HEK293 (cell line): ENCODE measurements at regions not wholly inside any gene's neighbourhood (a gene's known extent, or its start where the extent isn't known, plus 50 kb on each side); places are given as distances from the start of the nearest gene placed in this dataset.

Source experiments
- CTCF ChIA-PET: fragments of 350-600 bp; formaldehyde crosslinking; extraction: SDS; loops from one replicate; lab custom pipeline; 2021; ENCODE audit warnings: antibody characterized with exemption; lab: Yijun Ruan, JAX
- POLR2A ChIA-PET: fragments of 300-600 bp; formaldehyde crosslinking; extraction: SDS; loops from one replicate; lab custom pipeline; 2020; ENCODE audit warnings: antibody characterized with exemption, inconsistent platforms; lab: Yijun Ruan, JAX
- H3K27ac ChIP-seq: fragments of 200-500 bp; sonication (Bioruptor generic); 2 replicates; pipeline ENCODE4 v1.5.1; 2014; ENCODE audit warnings: low read depth, low read length, control low read depth, inconsistent platforms; ENCODE audit errors: extremely low read depth
- H3K36me3 ChIP-seq, 2 experiments: fragments of 200-500 bp in 1 of 2; sonication (Bioruptor generic) in 1 of 2; 1 replicate in 1 of 2; 2 replicates in 1 of 2; pipeline ENCODE4 v1.5.1; 2014 to 2017; ENCODE audit warnings: inconsistent platforms in 2 of 2, low read length in 2 of 2; ENCODE audit not compliant: control insufficient read depth in 2 of 2, insufficient read depth in 1 of 2
- H3K4me1 ChIP-seq: fragments of 200-500 bp; sonication (Bioruptor generic); 2 replicates; pipeline ENCODE4 v1.5.1; 2014; ENCODE audit warnings: mild to moderate bottlenecking, low read length, inconsistent platforms; ENCODE audit not compliant: control insufficient read depth, insufficient read depth
- H3K4me3 ChIP-seq: 2 replicates; pipeline ENCODE4 v1.5.1; 2011; ENCODE audit warnings: low read depth, mild to moderate bottlenecking, control low read depth, low read length, moderate library complexity
- H3K9me3 ChIP-seq: fragments of 200-500 bp; sonication (Bioruptor generic); 2 replicates; pipeline ENCODE4 v1.5.1; 2014; ENCODE audit warnings: low read depth, low read length, inconsistent platforms; ENCODE audit not compliant: control insufficient read depth, insufficient read depth
- GFI1B ChIP-seq: fragments of 450-650 bp; formaldehyde crosslinking; IDR thresholded peaks from 2 replicates; pipeline ENCODE4 v1.5.1; 2016; ENCODE audit warnings: missing biosample characterization, missing genetic modification characterization
- HOXD13 ChIP-seq: sonication (generic); formaldehyde crosslinking; IDR thresholded peaks from 2 replicates; pipeline ENCODE4 v1.8.0; 2022; ENCODE audit warnings: missing genetic modification reagents, borderline replicate concordance
- MYNN ChIP-seq: fragments of 450-650 bp; formaldehyde crosslinking; IDR thresholded peaks from 2 replicates; pipeline ENCODE4 v1.5.1; 2016; ENCODE audit warnings: missing biosample characterization, missing genetic modification characterization, borderline replicate concordance
- SCRT2 ChIP-seq: fragments of 450-650 bp; formaldehyde crosslinking; IDR thresholded peaks from 2 replicates; pipeline ENCODE4 v1.5.1; 2016; ENCODE audit warnings: missing biosample characterization, missing genetic modification characterization
- TRIM28 ChIP-seq: IDR thresholded peaks from 2 replicates; pipeline ENCODE4 v1.6.1; 2011; ENCODE audit warnings: low read length, control low read depth, borderline replicate concordance
- ZBTB21 ChIP-seq: fragments of 450-650 bp; formaldehyde crosslinking; IDR thresholded peaks from 2 replicates; pipeline ENCODE4 v1.5.1; 2017; ENCODE audit warnings: missing biosample characterization, missing genetic modification characterization
- ZEB2 ChIP-seq: fragments of 450-650 bp; formaldehyde crosslinking; IDR thresholded peaks from 2 replicates; pipeline ENCODE4 v1.5.1; 2016; ENCODE audit warnings: missing biosample characterization, missing genetic modification characterization
- ZFHX2 ChIP-seq: fragments of 450-650 bp; formaldehyde crosslinking; conservative IDR thresholded peaks from 2 replicates; pipeline ENCODE4 v1.5.1; 2016; ENCODE audit warnings: missing biosample characterization, missing genetic modification characterization
- ZFP3 ChIP-seq: fragments of 450-650 bp; formaldehyde crosslinking; IDR thresholded peaks from 2 replicates; pipeline ENCODE4 v1.5.1; 2016; ENCODE audit warnings: low read depth, missing biosample characterization, missing genetic modification characterization
- ZFP41 ChIP-seq: fragments of 450-650 bp; formaldehyde crosslinking; IDR thresholded peaks from 2 replicates; pipeline ENCODE4 v1.5.1; 2016; ENCODE audit warnings: missing biosample characterization, missing genetic modification characterization, borderline replicate concordance
- ZNF10 ChIP-seq: fragments of 450-650 bp; formaldehyde crosslinking; IDR thresholded peaks from 2 replicates; pipeline ENCODE4 v1.5.1; 2017; ENCODE audit warnings: missing biosample characterization, missing genetic modification characterization
- ZNF140 ChIP-seq: fragments of 450-650 bp; formaldehyde crosslinking; IDR thresholded peaks from 2 replicates; pipeline ENCODE4 v1.5.1; 2016; ENCODE audit warnings: missing biosample characterization, missing genetic modification characterization
- ZNF184 ChIP-seq: fragments of 450-650 bp; IDR thresholded peaks from 2 replicates; pipeline ENCODE4 v1.5.1; 2018; ENCODE audit warnings: missing biosample characterization, mild to moderate bottlenecking, missing genetic modification characterization
- ZNF239 ChIP-seq: fragments of 450-650 bp; formaldehyde crosslinking; IDR thresholded peaks from 2 replicates; pipeline ENCODE4 v1.5.1; 2016; ENCODE audit warnings: missing biosample characterization, missing genetic modification characterization
- ZNF548 ChIP-seq: fragments of 450-650 bp; formaldehyde crosslinking; IDR thresholded peaks from 2 replicates; pipeline ENCODE4 v1.5.1; 2016; ENCODE audit warnings: missing biosample characterization, missing genetic modification characterization
- ZNF626 ChIP-seq: fragments of 450-650 bp; sonication (Bioruptor Pico); formaldehyde crosslinking; IDR thresholded peaks from 2 replicates; pipeline ENCODE4 v1.5.1; 2018; ENCODE audit warnings: missing biosample characterization, missing genetic modification characterization, inconsistent platforms
- ZNF768 ChIP-seq: fragments of 450-650 bp; formaldehyde crosslinking; IDR thresholded peaks from 2 replicates; pipeline ENCODE4 v1.5.1; 2018; ENCODE audit warnings: missing biosample characterization, mild to moderate bottlenecking, missing genetic modification characterization
- ZNF791 ChIP-seq: fragments of 450-650 bp; formaldehyde crosslinking; IDR thresholded peaks from 2 replicates; pipeline ENCODE4 v1.5.1; 2016; ENCODE audit warnings: missing biosample characterization, missing genetic modification characterization
- ZNF843 ChIP-seq: fragments of 450-650 bp; formaldehyde crosslinking; IDR thresholded peaks from 2 replicates; pipeline ENCODE4 v1.5.1; 2016; ENCODE audit warnings: missing biosample characterization, missing genetic modification characterization
- TF ChIP-seq, protein P1 (sequence below): fragments of 450-650 bp; formaldehyde crosslinking; IDR thresholded peaks from 2 replicates; pipeline ENCODE4 v1.5.1; 2017; ENCODE audit warnings: missing biosample characterization, missing genetic modification characterization
- TF ChIP-seq, protein P2 (sequence below): fragments of 450-650 bp; formaldehyde crosslinking; IDR thresholded peaks from 2 replicates; pipeline ENCODE4 v1.5.1; 2016; ENCODE audit warnings: missing biosample characterization, missing genetic modification characterization
- TF ChIP-seq, protein P3 (sequence below): fragments of 450-650 bp; formaldehyde crosslinking; IDR thresholded peaks from 2 replicates; pipeline ENCODE4 v1.5.1; 2016; ENCODE audit warnings: missing biosample characterization, missing genetic modification characterization

DNA sequence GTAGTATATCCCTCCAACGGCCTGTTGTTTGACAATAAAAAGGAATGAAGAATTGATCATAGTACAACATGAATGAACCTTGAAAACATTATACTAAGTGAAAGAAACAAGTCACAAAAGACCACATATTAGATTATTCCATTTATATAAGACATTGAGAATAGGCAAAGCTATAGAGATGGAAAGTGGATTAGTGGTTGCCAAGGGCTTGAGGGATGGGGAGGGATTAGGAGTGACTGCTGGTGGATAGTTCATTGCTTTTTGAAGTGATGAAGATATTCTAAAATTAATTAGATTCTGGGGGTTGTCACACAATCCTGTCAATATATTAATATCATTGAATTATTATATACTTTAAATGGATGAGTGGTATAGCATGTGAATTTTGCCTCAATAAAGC, 142.5 kb upstream of the DPT start (continued):
- TF ChIP-seq, protein P1, sequence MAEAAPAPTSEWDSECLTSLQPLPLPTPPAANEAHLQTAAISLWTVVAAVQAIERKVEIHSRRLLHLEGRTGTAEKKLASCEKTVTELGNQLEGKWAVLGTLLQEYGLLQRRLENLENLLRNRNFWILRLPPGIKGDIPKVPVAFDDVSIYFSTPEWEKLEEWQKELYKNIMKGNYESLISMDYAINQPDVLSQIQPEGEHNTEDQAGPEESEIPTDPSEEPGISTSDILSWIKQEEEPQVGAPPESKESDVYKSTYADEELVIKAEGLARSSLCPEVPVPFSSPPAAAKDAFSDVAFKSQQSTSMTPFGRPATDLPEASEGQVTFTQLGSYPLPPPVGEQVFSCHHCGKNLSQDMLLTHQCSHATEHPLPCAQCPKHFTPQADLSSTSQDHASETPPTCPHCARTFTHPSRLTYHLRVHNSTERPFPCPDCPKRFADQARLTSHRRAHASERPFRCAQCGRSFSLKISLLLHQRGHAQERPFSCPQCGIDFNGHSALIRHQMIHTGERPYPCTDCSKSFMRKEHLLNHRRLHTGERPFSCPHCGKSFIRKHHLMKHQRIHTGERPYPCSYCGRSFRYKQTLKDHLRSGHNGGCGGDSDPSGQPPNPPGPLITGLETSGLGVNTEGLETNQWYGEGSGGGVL (tag by site-specific recombination): no peak
- TF ChIP-seq ZEB2 (tag by site-specific recombination) (no peak), ZNF140 (tag by site-specific recombination) (no peak), HOXD13 (CRISPR knock-in tag) (no peak), ZNF548 (no peak)

DNA sequence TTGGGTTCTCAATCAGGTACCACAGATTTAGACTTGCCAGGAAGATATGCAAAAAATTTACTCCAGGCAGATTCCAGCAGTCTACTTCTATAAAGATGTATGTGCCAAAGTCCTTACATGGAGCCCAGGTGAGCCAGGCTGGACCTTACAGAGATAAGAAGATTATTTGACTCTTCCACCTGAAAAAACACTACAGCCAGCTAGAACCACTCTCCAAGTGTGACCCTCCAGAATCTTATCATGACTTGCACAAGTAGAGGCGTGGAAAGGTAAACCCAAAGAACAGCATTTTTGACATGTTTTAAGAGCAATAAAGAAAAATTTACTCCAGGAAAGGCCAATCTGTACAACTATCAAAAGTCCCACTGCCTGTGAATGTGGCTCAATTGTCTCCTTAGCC, 146.8 kb upstream of the DPT start:
- TF ChIP-seq TRIM28 (no peak), ZNF239 (tag by site-specific recombination) (no peak), ZNF843 (no peak), ZNF791 (no peak), ZFHX2 (tag by site-specific recombination) (no peak), GFI1B (tag by site-specific recombination) (no peak), ZNF768 (no peak), SCRT2 (no peak), ZNF10 (no peak), ZNF626 (tag by site-specific recombination) (no peak), ZFP3 (tag by site-specific recombination) (no peak), ZBTB21 (tag by site-specific recombination) (no peak), ZNF184 (tag by site-specific recombination) (no peak), ZFP41 (tag by site-specific recombination) (no peak), MYNN (tag by site-specific recombination) (no peak)
- TF ChIP-seq, protein P2, sequence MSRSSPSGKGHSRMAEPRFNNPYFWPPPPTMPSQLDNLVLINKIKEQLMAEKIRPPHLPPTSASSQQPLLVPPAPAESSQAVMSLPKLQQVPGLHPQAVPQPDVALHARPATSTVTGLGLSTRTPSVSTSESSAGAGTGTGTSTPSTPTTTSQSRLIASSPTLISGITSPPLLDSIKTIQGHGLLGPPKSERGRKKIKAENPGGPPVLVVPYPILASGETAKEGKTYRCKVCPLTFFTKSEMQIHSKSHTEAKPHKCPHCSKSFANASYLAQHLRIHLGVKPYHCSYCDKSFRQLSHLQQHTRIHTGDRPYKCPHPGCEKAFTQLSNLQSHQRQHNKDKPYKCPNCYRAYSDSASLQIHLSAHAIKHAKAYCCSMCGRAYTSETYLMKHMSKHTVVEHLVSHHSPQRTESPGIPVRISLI (tag by site-specific recombination): no peak
- TF ChIP-seq, protein P1 (tag by site-specific recombination): no peak
- TF ChIP-seq, protein P3, sequence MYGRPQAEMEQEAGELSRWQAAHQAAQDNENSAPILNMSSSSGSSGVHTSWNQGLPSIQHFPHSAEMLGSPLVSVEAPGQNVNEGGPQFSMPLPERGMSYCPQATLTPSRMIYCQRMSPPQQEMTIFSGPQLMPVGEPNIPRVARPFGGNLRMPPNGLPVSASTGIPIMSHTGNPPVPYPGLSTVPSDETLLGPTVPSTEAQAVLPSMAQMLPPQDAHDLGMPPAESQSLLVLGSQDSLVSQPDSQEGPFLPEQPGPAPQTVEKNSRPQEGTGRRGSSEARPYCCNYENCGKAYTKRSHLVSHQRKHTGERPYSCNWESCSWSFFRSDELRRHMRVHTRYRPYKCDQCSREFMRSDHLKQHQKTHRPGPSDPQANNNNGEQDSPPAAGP (tag by site-specific recombination): no peak
- CTCF ChIA-PET: no interaction called here
- POLR2A ChIA-PET: no interaction called here

More for the DNA sequence above, 146.8 kb upstream of the DPT start:
- no peak overlapping the region for H3K27ac ChIP-seq
- no peak overlapping the region for H3K4me3 ChIP-seq
- no peaks in the 10 kb centered on the region for H3K9me3 ChIP-seq
- H3K4me1 ChIP-seq: 0 out of 2 replicates have a peak, but pooled peaks cover 3% of the 10 kb centered on the region
- H3K36me3 ChIP-seq: no peaks in the 10 kb centered on the region
